GM12878 (cell line): ENCODE measurements at regions not wholly inside any gene's neighbourhood (a gene's known extent, or its start where the extent isn't known, plus 50 kb on each side); places are given as distances from the start of the nearest gene placed in this dataset.

Experiments
- ATAC-seq: fragments of 200-7000 bp; cut with Tn5 transposase; 3 replicates; pipeline ENCODE4 v1.9.1; 2020; ENCODE audit warnings: mild to moderate bottlenecking, moderate library complexity
- BruUV-seq: library from RNA; stranded (reverse); fragments of 400-500 nt; replicated peaks from 2 replicates; lab custom pipeline; 2021; lab: Mats Ljungman, UMichigan
- CTCF ChIA-PET: fragments of 300-600 bp; sonication (Branson Sonifier 250); formaldehyde crosslinking; extraction: SDS; loops from one replicate; lab custom pipeline; 2021; ENCODE audit warnings: inconsistent platforms; lab: Yijun Ruan, JAX
- POLR2A ChIA-PET: fragments of 350-600 bp; formaldehyde crosslinking; extraction: SDS; loops from one replicate; lab custom pipeline; 2021; ENCODE audit warnings: inconsistent platforms; lab: Charles Lee
- RAD21 ChIA-PET: fragments of 300-600 bp; sonication (Branson Sonifier 250); formaldehyde crosslinking; loops from one replicate; lab custom pipeline; 2023; ENCODE audit warnings: antibody characterized with exemption; ENCODE audit not compliant: unreplicated experiment; lab: Charles Lee
- SMC1A ChIA-PET: fragments of 300-600 bp; sonication (Branson Sonifier 250); formaldehyde crosslinking; loops from one replicate; lab custom pipeline; 2023; ENCODE audit not compliant: unreplicated experiment, uncharacterized antibody; lab: Charles Lee
- DNase-seq: peaks from one replicate; pipeline ENCODE4 v3.0.0-alpha.2; 2011; ENCODE audit warnings: low read depth, low spot score
- FAIRE-seq: peaks from 3 replicates; lab custom pipeline; 2011; peaks lifted over from hg19 to GRCh38; lab: Jason Lieb, UNC
- H2AFZ ChIP-seq: 2 replicates; pipeline ENCODE4 v1.6.0; 2011; ENCODE audit warnings: low read depth, low read length, control low read depth; ENCODE audit not compliant: control insufficient read depth
- H3K27ac ChIP-seq: 2 replicates; pipeline ENCODE4 v1.5.1; 2011; ENCODE audit warnings: control low read depth; ENCODE audit not compliant: control insufficient read depth, insufficient read depth
- H3K27me3 ChIP-seq, 2 experiments: replicated peaks in 1 of 2; 2 replicates each; pipeline versions ENCODE4 v1.6.0 to v1.6.1; 2011; ENCODE audit warnings: low read length in 1 of 2; ENCODE audit not compliant: control insufficient read depth in 2 of 2, insufficient read depth in 2 of 2
- H3K36me3 ChIP-seq, 2 experiments: 2 replicates each; pipeline ENCODE4 v1.5.1; 2011; ENCODE audit warnings: low read length in 1 of 2; ENCODE audit not compliant: control insufficient read depth in 2 of 2, insufficient read depth in 2 of 2
- H3K4me1 ChIP-seq: 2 replicates; pipeline ENCODE4 v1.6.1; 2011; ENCODE audit warnings: mild to moderate bottlenecking, low read length, moderate library complexity, mixed read lengths; ENCODE audit not compliant: control insufficient read depth, insufficient read depth
- H3K4me2 ChIP-seq: 2 replicates; pipeline ENCODE4 v1.6.0; 2011; ENCODE audit warnings: control low read depth; ENCODE audit not compliant: control insufficient read depth, insufficient read depth
- H3K4me3 ChIP-seq: fragments of 200-600 bp; sonication (generic); 2 replicates; pipeline ENCODE4 v1.5.1; 2016
- H3K79me2 ChIP-seq: 2 replicates; pipeline ENCODE4 v1.6.0; 2011; ENCODE audit warnings: low read length; ENCODE audit not compliant: control insufficient read depth, insufficient read depth
- H3K9ac ChIP-seq: 2 replicates; pipeline ENCODE4 v1.8.0; 2011; ENCODE audit warnings: low read length, control low read depth, mixed read lengths; ENCODE audit not compliant: control insufficient read depth, insufficient read depth
- H3K9me3 ChIP-seq: replicated peaks from 3 replicates; pipeline ENCODE4 v1.5.1; 2011; ENCODE audit warnings: mild to moderate bottlenecking, low read length; ENCODE audit not compliant: control insufficient read depth, insufficient read depth
- H4K20me1 ChIP-seq: 2 replicates; pipeline ENCODE4 v1.6.0; 2011; ENCODE audit not compliant: control insufficient read depth, insufficient read depth
- CBFB ChIP-seq: IDR thresholded peaks from 2 replicates; pipeline ENCODE4 v1.6.1; 2016; ENCODE audit warnings: antibody characterized with exemption, low read depth
- CHD4 ChIP-seq: fragments of 200-600 bp; sonication (generic); IDR thresholded peaks from 2 replicates; pipeline ENCODE4 v1.6.1; 2016; ENCODE audit warnings: mild to moderate bottlenecking
- MLLT1 ChIP-seq: fragments of 450-650 bp; IDR thresholded peaks from 2 replicates; pipeline ENCODE4 v1.6.1; 2016; ENCODE audit warnings: mild to moderate bottlenecking
- NFXL1 ChIP-seq: fragments of 450-650 bp; IDR thresholded peaks from 2 replicates; pipeline ENCODE4 v1.6.1; 2017; ENCODE audit warnings: antibody characterized with exemption, mild to moderate bottlenecking, borderline replicate concordance
- NFYB ChIP-seq: IDR thresholded peaks from 2 replicates; pipeline ENCODE4 v1.6.1; 2011; ENCODE audit warnings: low read depth, mild to moderate bottlenecking, low read length, improper control_type of control experiment, moderate library complexity; ENCODE audit not compliant: insufficient read depth
- POLR2A ChIP-seq: IDR thresholded peaks from 2 replicates; pipeline ENCODE4 v1.6.1; 2011; ENCODE audit warnings: low read depth, mild to moderate bottlenecking, low read length
- SIX5 ChIP-seq: IDR thresholded peaks from 2 replicates; pipeline ENCODE4 v1.6.1; 2011; ENCODE audit warnings: mild to moderate bottlenecking, low read depth, low read length, moderate library complexity; ENCODE audit not compliant: severe bottlenecking
- STAT3 ChIP-seq: IDR thresholded peaks from 2 replicates; pipeline ENCODE4 v1.6.1; 2011; ENCODE audit warnings: low read depth, low read length, improper control_type of control experiment
- SUPT20H ChIP-seq: IDR thresholded peaks from 2 replicates; pipeline ENCODE4 v1.6.1; 2011; ENCODE audit warnings: low read depth, mild to moderate bottlenecking, low read length, moderate library complexity, borderline replicate concordance; ENCODE audit not compliant: control insufficient read depth
- ZBTB40 ChIP-seq: fragments of 450-650 bp; IDR thresholded peaks from 2 replicates; pipeline ENCODE4 v1.6.1; 2016; ENCODE audit warnings: mild to moderate bottlenecking, moderate library complexity, borderline replicate concordance
- ZSCAN29 ChIP-seq: fragments of 450-650 bp; IDR thresholded peaks from 2 replicates; pipeline ENCODE4 v1.6.1; 2017; ENCODE audit warnings: mild to moderate bottlenecking, moderate library complexity
- ZZZ3 ChIP-seq: IDR thresholded peaks from 2 replicates; pipeline ENCODE4 v1.6.1; 2011; ENCODE audit warnings: low read depth; ENCODE audit not compliant: control insufficient read depth, insufficient read length
- whole genome bisulfite sequencing: methylation state at CpG from one replicate; pipeline ENCODE4 v1.1.6; 2016; ENCODE audit warnings: low lambda C conversion rate; ENCODE audit not compliant: insufficient replicate concordance, insufficient coverage; ENCODE audit errors: missing lambda C conversion rate; 5-methylcytosine and 5-hydroxymethylcytosine counted together
- in situ Hi-C: fragments of 300-500 bp; cut with MboI; formaldehyde crosslinking; loops from 9 replicates; pipeline ENCODE4 v1.14.3; 2018; ENCODE audit warnings: mixed read lengths
- intact Hi-C: fragments of 100-400 bp; cut with micrococcal nuclease; formaldehyde crosslinking; loops from one replicate; pipeline ENCODE4 v1.14.2; 2022; ENCODE audit not compliant: unreplicated experiment
- TF ChIP-seq, protein P1 (sequence below): fragments of 450-650 bp; IDR thresholded peaks from 2 replicates; pipeline ENCODE4 v1.6.1; 2018; ENCODE audit warnings: borderline replicate concordance, mild to moderate bottlenecking; ENCODE audit not compliant: partially characterized antibody
- TF ChIP-seq, protein P2 (sequence below): IDR thresholded peaks from 2 replicates; pipeline ENCODE4 v1.6.1; 2012; ENCODE audit warnings: low read depth, low read length, improper control_type of control experiment

DNA sequence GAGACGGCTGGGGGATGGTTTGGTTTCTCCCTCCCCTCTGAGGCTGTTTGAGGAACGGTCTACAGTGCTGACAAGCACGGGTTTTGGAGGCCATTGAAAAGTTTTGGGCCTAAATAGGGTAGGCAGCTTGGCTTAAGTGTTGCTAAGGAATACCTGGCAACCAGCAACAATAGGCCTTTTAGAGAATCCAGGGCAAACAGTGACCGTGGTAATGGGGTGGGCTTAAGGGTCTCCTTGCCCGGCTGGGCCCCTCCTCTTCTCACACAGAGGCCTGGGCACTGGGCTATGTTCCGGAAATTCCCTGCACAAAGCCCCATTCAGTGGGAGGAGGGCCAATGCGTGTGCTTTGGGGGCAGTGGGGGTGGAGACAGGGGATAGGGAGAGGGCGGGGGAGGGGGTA is 55.4 kb downstream of the ASCL1 start (continued):
- TF ChIP-seq, protein P1, sequence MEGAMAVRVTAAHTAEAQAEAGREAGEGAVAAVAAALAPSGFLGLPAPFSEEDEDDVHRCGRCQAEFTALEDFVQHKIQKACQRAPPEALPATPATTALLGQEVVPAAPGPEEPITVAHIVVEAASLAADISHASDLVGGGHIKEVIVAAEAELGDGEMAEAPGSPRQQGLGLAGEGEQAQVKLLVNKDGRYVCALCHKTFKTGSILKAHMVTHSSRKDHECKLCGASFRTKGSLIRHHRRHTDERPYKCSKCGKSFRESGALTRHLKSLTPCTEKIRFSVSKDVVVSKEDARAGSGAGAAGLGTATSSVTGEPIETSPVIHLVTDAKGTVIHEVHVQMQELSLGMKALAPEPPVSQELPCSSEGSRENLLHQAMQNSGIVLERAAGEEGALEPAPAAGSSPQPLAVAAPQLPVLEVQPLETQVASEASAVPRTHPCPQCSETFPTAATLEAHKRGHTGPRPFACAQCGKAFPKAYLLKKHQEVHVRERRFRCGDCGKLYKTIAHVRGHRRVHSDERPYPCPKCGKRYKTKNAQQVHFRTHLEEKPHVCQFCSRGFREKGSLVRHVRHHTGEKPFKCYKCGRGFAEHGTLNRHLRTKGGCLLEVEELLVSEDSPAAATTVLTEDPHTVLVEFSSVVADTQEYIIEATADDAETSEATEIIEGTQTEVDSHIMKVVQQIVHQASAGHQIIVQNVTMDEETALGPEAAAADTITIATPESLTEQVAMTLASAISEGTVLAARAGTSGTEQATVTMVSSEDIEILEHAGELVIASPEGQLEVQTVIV: no peak
- TF ChIP-seq ZSCAN29: no peak
- no peak for TF ChIP-seq CHD4
- TF ChIP-seq NFXL1: no peak
- TF ChIP-seq STAT3: no peak

- H3K4me1 ChIP-seq: no peaks in the 10 kb centered on the region
- H3K27me3 ChIP-seq: no peaks in the 10 kb centered on the region
- in situ Hi-C loops: no loop called here
- ChIA-PET SMC1A (no interaction called here), RAD21 (no interaction called here), CTCF (interaction anchor here (1.2 kb wide), 1 partner anchor 22 kb away, joined by 3 read pairs; no protein-coding TSS in a partner anchor), POLR2A (no interaction called here)
- H3K79me2 ChIP-seq: no peaks in the 10 kb centered on the region
- H3K27ac ChIP-seq: no peak overlapping the region
- no peak for DNase-seq
- no peaks in the 10 kb centered on the region for H3K36me3 ChIP-seq
- FAIRE-seq: no peak
- H3K4me2 ChIP-seq: no peak overlapping the region
- ATAC-seq: no peak
- no peaks in the 10 kb centered on the region for H3K9me3 ChIP-seq
- 60% methylated on average over 9 of the region's 9 CpGs for WGBS
- no TSS peak for BruUV-seq
- no peak overlapping the region for H2AFZ ChIP-seq
- no peaks in the 10 kb centered on the region for H4K20me1 ChIP-seq
- intact Hi-C loops: no loop called here
- no peak overlapping the region for H3K4me3 ChIP-seq
- H3K9ac ChIP-seq: no peak overlapping the region
- no peak for TF ChIP-seq MLLT1
- no peak for TF ChIP-seq NFYB
- no peak for TF ChIP-seq ZZZ3
- no peak for TF ChIP-seq SUPT20H
- TF ChIP-seq, protein P2, sequence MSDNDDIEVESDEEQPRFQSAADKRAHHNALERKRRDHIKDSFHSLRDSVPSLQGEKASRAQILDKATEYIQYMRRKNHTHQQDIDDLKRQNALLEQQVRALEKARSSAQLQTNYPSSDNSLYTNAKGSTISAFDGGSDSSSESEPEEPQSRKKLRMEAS: no peak
- no peak for TF ChIP-seq CBFB
- TF ChIP-seq SIX5: no peak
- TF ChIP-seq ZBTB40: no peak
- no peak for TF ChIP-seq POLR2A
These were observed 56.3 kb downstream of the ASCL1 start for GRCh38 chr12:103013741-103014300.
